Lower leg skin (tissue), 4 donors: ENCODE measurements at regions not wholly inside any gene's neighbourhood (a gene's known extent, or its start where the extent isn't known, plus 50 kb on each side); places are given as distances from the start of the nearest gene placed in this dataset.

Experiments used
- DNase-seq, 2 donors: peaks; one replicate each; pipeline ENCODE4 v3.0.0-alpha.2; 2019; ENCODE audit warnings: low spot score in 2 of 2
- H3K4me3 ChIP-seq: fragments of 200-600 bp; sonication (generic); 2 replicates; pipeline ENCODE4 v1.5.1; 2017; ENCODE audit warnings: mild to moderate bottlenecking, low read depth; ENCODE audit not compliant: poor library complexity, severe bottlenecking
- CTCF ChIP-seq, 3 donors: fragments of 450-650 bp; IDR thresholded peaks; one replicate each; pipeline ENCODE4 v1.5.1; 2016; ENCODE audit warnings: antibody characterized with exemption in 3 of 3, mild to moderate bottlenecking in 3 of 3, moderate library complexity in 2 of 3
- POLR2A ChIP-seq, 2 donors: fragments of 450-650 bp; IDR thresholded peaks; one replicate each; pipeline ENCODE4 v1.6.1; 2016 to 2017; ENCODE audit warnings: antibody characterized with exemption in 2 of 2, mild to moderate bottlenecking in 1 of 2, moderate library complexity in 1 of 2
- WGBS, 2 donors: methylation state at CpG; one replicate each; pipeline ENCODE4 v1.1.5; 2018; 5-methylcytosine and 5-hydroxymethylcytosine counted together
- intact Hi-C: fragments of 100-400 bp; cut with DNase I; formaldehyde crosslinking; loops from one replicate; pipeline ENCODE4 v1.15.0; 2023; ENCODE audit warnings: low total_unique reads

GRCh38 chr10:6885284-6885683 lies 305.2 kb upstream of the PRKCQ start:
- no peak for DNase-seq
- intact Hi-C loops = no loop called here
- H3K4me3 ChIP-seq = no peak overlapping the region
- 85 to 90% methylated on average over 2 of the region's 2 CpGs for WGBS, 2 donors
- TF ChIP-seq CTCF (IDR thresholded peaks at IDR 0.05) = no peak

GRCh38 chr10:6881987-6882386 lies 301.9 kb upstream of the PRKCQ start:
- intact Hi-C loops = no loop called here
- H3K4me3 ChIP-seq = no peak overlapping the region
- no peak for DNase-seq
- 49 to 50% methylated on average over 1 of the region's 1 CpG for WGBS, 2 donors
- TF ChIP-seq CTCF (IDR thresholded peaks at IDR 0.05) (no peak), POLR2A (IDR thresholded peaks at IDR 0.05) (no peak)

- no peak overlapping the region for H3K4me3 ChIP-seq
- 32 to 33% methylated on average over 11 of the region's 11 CpGs for WGBS, 2 donors
- TF ChIP-seq CTCF (IDR thresholded peaks at IDR 0.05) (no peak), POLR2A (IDR thresholded peaks at IDR 0.05) (no peak)
- intact Hi-C loops = no loop called here
- no peak for DNase-seq
Observed at GRCh38 chr10:6877722-6878392, 297.8 kb upstream of the PRKCQ start.

- H3K4me3 ChIP-seq = no peak overlapping the region
- intact Hi-C loops = no loop called here
- 51 to 62% methylated on average over 12 of the region's 12 CpGs for whole genome bisulfite sequencing, 2 donors
- TF ChIP-seq CTCF (IDR thresholded peaks at IDR 0.05) = no peak
- TF ChIP-seq POLR2A (IDR thresholded peaks at IDR 0.05) = no peak
- DNase-seq = no peak
Observed at GRCh38 chr10:6877336-6877721, 297.3 kb upstream of the PRKCQ start.

- intact Hi-C loops = no loop called here
- DNase-seq = no peak
Observed at GRCh38 chr10:6875269-6875865, 295.3 kb upstream of the PRKCQ start.

More at GRCh38 chr10:6875269-6875865, 295.3 kb upstream of the PRKCQ start:
- H3K4me3 ChIP-seq = no peak overlapping the region
- WGBS, 2 donors = 46 to 52% methylated on average over 7 of the region's 7 CpGs
- TF ChIP-seq CTCF (IDR thresholded peaks at IDR 0.05) = no peak
- no peak for TF ChIP-seq POLR2A (IDR thresholded peaks at IDR 0.05)
